Activated CD4-positive, alpha-beta T cell treated with anti-CD3 and anti-CD28 coated beads, Interleukin-2, Interleukin-6, amounts not matched to agents 100 ng/mL and 50 ng/mL, durations not matched to agents 16 hours and 8 hours (primary cell): ENCODE measurements at regions not wholly inside any gene's neighbourhood (a gene's known extent, or its start where the extent isn't known, plus 50 kb on each side); places are given as distances from the start of the nearest gene placed in this dataset.

Experiments
- DNase-seq: peaks from one replicate; pipeline ENCODE4 v3.0.0-alpha.2; 2020

DNA sequence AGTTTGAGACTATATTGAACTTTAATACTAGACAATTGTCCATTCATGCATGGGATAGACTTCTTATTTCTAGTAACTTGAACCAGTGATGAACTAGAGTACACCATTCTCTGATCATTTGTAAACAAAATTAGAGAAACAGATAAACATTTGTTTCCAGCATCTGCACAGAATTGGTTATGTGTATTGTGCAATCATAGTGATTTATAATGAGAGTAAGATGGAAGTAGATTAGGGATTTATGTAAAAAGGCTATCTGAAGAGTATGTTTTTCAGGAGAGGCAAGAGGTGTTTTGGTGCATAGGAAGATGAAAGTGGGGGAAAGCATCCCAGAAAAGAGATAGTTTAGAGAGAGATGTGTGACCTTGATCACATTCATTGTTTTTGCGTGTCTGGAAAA, 695.0 kb downstream of the SQOR start:
- DNase-seq: no peak

DNA sequence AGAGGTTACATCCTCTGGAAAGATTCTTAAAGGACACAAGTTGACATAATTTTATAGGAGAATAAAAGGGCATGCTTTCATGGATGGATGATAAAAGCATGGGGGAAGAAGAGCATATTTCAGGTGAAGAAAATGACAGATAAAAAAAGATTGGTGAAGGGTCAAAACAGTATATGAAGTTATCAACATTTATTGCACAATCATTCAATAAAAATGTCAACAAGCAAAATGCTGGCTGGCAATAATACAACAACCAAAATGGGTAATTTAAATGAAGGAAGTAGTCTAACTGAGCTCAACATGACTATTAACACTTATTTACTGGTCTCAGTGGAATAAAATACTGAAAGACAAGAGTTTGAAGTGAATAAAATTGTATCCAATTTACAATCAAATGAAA, 696.7 kb downstream of the SQOR start:
- DNase-seq: no peak

DNA sequence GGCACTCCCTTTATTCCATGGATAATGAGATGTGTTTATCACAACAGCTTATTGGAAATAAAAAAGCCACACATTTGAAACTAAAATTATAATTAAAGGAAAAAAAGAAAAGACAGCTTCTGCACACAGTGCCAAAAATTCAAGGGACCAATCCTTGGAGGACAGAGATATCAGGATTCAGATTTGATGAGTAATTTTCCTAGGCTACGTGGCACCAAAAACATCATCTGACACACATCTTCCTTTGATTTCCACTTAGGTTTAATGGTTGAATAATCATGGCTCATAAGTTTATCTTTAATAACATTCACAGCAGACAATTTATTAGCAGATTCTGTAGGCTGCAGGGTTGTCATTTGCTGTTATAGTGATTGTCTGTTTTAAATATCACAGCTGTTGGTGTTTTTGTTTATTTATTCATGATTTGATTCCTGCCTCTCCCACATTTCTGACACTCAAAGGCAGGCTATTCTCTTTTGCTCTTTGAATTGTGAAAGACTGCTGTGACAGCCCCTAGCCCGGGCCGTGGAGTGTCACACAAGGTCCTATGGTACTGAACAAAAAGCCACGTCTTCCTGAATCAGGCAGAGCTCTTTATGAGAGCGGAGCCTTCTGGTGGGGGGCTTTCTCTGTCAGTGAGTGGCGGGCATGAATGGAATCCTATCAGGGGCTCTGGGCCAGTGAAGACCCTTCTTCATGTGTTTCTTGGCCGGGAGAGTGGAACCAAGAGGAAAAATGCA, 708.5 kb downstream of the SQOR start:
- no peak for DNase-seq

DNA sequence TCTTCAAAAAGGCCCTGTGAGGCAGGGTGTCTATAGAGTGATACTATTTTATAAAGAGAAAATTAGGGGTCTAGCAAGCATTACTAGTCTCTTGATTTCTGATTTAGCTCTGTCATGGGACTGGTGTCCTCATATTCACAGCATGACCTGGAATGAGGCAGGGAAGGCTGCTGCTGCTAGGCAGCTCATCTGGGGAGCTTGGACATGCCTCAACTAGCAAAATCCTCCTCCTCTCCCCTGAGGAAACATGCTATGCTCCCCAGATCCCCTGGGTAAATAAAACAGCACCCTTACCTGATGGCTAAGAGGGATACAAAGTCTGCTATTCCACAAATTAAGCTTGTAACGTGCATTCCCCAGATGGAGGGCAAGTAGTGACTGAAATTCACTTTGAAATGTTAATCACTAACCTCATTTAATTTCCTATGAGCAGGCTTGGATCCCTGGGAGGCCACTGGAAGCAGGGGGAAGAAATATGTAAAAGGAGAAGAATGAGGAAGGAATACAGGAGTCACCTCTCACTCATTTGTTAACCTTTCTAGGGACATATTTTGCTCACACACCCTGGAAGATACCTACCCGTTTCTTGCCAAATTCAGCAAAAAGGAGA, 709.4 kb downstream of the SQOR start:
- no peak for DNase-seq

DNA sequence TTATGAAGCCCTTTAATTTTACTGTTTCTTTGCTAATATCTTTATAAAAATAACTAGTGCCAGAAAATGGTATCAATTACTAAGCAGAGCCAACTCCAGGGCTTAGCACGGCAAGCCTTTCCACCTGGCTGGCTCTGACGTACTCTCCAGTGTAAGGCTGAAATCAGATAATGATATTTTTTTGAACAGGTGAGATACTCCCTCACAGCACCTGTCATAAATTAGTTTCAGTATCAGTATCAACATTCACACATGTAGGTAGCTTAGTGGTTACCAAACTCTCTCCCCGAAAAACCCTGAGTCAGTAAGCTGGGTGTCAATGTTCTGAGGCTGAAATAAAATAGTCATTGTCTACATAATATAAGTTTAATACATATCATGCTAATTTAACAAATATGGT, 710.1 kb downstream of the SQOR start:
- DNase-seq: no peak

DNA sequence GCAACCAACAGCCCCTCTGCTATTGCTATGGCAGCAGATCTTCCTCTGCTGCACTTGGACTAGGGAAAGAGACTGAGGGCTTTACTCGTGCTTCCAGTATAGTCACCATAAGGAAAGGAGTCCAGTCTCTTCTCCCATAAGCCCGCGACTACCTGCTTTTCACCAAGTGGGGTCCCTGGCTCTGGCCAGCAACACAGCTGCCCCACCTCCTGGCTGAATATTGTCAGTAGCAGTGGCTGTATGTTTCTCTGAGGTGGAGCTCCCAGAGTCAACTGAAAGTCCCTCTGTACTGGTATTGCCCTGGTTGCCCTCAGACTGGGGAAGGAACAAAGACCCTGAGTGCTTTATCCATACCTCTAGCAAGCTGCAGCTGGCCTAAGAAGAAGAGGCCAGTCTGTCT, 719.6 kb downstream of the SQOR start:
- no peak for DNase-seq

DNA sequence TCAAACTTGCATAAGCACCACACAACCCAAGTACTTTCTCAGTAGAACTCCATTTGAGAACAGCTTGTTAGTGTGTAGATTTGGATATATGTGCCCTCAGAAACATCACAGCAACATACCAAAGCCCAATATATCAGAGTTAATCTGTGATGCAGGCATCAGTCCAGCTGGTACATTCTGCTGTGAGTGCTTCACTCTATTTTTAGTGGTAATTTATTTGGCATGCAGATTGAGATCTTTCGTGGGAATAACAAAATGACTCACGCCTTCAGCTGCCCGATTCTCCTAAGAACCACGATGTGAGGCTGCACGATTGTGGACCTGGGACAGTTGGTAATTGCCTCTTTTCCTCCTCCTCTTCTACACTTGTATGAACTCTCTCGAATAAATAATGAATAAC, 730.7 kb downstream of the SQOR start:
- DNase-seq: no peak

DNA sequence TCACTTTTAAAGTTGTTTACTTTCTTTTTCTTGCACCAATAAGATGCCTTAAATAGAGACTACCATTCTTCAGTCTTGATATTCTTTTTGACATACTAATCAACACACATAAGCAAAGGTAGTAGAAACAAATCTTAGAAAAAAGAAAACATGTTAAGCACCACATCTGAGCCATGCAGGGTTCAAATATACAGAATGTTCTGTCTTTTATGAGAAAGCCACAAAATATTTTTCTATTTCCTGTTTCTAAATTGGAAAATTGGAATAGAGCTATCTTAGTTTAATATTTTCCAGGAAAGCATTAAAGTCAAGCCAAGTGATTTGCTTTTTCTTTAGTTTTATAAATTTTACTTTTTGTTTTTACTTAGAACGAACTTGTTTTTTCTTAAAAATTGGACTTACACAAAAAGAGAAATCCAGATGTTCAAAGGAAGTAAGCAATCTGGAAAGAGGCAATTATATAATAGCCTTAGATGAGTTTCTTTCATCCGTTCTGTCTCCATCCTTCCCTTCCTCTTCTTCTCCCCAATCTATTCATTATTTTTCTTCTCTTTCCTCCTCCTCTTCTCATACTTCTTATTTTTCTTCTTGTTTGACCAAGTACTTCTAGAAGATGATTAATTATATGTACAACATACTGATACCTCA, 731.7 kb downstream of the SQOR start:
- no peak for DNase-seq

DNA sequence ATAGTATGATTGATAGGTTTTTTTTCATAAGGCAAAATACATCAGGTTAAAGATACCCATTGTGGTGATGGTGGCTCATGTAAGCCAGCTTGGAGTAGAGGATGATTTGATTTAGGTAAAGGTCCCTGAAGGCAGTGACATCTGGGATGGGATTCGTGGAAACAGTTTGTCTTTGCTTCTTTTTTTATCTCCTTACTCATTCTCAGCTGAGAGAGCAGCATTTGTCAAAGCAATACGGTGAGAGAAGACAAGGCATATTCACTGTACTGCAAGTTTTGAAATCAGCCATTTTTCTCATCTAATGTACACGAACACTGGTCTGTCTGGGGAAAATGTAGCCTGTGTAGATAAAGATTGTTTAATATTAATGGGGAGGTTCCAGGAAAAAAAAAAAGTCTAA, 749.1 kb downstream of the SQOR start:
- DNase-seq: no peak

DNA sequence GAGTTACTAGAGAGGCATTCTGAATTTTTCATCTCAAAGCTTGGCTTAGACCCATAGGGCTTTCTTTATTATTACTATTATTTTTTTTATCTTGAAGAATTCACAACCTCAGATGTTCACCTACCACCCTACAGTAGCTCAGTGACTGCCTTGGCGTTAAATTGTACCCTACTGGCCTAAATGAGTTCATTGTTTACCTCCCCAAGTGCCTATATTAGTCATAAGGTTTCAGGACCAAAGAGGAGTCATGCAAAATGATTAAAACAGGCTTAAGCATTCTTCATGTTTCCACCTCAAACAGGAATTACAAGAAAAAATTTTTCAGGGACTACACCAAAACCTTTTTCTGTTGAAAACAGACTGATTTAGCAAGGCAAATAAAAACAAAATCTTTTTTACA, 751.5 kb downstream of the SQOR start:
- DNase-seq: no peak

DNA sequence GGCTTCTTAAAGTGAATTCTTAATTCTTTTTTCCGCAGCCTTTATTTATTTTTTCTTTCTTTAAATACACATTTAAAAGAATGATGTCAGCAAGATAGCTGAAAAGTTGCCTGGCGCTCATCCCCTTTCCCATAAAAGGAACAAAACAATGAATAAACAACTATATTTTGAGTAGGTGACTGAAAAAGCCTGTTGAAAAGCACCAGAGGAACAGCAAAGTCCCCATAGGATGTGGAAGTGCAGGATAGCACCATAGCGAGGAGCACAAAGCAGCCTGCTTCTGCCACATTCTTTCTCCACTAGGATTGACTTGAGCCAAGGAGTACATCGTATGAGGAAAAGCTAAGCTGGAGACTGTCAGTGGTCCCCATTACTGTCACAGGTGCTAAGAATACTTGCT, 754.9 kb downstream of the SQOR start:
- no peak for DNase-seq

DNA sequence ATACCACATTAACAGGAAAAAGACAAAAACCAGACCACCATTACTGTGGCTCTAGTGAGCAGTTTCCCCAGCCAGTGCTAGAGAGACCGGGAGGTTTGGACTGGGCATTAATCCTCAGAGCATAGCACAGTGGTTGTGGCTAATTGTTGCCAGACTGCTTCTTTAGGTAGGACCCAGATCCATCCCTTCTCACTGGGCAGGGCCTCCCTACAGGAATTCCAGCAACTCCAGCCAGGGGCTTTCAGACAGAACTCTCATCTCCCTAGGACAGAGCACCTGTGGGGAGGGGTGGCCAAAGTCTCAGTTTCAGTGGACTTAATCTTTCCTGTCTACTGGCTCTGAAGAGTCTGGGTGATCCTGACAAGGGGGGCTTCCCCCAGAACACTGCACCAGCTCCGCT, 759.6 kb downstream of the SQOR start:
- DNase-seq: no peak

DNA sequence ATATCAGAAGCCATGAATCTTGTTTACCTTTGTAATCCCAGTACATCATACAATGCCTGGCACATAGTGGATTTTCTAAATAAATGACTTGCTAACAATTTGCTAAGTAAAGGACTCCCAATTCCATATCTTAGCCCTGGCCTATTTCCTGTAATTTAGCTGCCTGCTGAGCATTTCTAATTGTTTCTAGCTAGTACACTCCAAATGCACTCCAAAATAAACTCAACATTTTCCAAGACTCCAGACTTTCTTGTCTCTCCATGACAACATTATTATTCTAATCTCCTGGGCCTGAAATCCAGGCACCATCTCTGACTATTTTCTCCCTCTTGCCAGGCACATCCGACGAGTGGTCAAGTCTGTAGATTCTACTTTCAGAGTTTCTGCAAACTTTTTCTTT, 773.5 kb downstream of the SQOR start:
- no peak for DNase-seq

DNA sequence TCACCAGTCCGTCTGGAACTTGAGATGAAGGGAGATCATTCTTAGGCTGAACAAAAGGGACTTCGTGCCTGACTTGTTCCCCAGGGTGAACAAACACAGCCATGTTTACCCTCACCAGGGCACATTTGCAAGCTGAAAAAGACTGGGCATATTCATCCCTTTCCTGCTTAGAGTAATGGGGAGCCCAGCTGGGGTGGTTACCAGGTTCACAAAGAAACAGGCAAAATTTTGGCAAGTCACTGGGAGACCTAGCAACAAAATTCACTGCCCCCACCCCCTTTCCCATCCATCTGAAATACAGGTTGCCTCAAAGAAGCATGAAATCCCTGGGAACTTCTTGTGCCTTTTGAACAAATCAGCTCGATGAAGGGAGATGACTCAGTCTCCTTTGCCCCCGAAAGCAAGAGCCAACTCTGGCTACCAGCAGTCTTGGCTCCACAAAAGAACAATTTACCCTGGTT, 775.0 kb downstream of the SQOR start:
- no peak for DNase-seq

DNA sequence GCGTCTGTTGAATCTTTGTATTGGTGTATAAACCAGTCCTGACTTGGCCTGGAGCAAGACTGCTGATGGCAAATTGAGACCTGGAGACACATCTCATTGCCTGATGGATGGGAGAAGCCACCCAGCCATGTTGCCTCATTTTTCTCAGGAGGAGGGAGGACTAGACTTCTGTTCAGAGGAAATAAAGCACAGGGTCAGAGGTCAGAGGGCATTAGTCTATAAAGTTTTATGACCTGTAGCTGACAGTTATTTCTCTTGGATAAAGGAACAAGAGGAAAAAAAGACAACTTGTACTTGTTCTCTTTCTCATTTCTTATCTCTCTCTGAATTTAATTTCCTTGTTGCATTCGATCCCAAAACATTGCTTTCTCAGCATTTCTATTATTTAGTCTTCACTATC, 775.9 kb downstream of the SQOR start:
- no peak for DNase-seq

DNA sequence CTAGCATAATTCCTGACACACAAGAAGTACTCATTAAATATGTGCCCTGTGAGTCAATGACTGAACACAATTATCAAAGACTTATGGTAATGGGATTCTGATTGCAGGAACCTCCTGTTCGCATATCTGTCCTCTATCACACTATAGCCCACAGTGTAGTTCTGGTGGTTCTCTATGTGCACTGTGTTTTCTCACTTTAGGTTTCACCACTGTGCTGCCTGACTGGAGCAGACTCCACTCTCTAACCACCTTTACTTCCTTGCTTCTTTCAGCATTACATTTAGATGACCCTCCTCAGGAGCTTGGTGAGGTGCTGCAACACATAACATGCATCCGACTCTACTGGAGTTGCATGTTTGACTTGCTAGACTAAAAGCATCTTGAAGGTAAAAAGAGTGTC, 777.1 kb downstream of the SQOR start:
- DNase-seq: no peak

DNA sequence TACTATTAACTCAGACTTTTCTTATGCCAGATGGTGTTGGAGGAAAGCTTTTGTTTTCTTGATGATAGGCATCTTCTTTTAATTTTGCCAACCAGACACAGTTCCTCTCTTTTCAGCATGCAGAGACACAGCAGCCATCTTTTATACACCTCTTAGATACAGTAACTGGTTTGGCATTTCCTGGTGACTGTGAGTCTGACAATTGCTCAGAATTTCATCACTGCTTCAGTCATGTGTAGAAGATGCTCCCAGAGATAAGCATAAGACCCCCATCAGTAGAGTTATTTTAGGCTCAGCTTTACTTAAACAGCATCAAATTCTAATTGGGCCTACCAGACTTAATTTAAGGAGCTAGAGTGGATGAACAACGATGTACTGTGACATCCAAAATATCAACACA, 779.0 kb downstream of the SQOR start:
- DNase-seq: no peak

DNA sequence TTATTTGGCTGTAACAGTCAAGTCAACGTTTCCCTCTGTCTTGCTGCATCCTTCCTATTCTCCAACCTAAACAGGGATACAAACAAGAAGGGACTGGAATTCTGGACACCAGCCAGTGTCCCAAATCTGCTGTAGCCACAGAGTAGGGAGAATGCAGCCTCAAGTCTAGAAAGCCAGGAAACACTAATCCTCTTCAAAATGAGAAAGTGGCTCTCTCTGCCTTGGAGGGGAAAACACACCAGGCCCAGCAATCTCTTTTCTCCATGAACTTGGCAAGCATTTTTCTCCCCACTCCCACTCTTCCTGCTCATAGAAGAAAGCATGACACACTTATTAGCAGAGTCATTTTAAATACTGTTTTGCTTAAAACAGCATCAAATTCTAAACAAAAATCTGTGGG, 781.7 kb downstream of the SQOR start:
- no peak for DNase-seq

DNA sequence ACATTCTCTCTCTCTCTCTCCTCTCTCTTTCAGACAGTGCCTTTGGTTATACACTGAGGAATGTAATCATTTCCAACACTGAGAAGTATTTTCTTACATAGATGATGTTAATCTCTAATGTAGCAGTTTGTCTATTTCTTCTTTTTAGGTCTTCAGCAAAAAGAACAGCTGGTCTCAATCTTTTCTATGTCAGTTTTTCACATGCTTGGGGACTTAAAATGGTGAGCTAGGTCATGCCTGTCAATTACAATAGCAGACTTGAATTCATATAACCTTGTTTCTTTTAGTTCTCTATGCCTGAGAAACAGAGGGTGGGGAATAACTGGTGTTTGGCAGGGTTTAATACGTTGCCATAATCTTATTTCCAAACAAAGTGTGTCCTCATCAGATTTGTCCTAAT, 786.2 kb downstream of the SQOR start:
- DNase-seq: no peak

DNA sequence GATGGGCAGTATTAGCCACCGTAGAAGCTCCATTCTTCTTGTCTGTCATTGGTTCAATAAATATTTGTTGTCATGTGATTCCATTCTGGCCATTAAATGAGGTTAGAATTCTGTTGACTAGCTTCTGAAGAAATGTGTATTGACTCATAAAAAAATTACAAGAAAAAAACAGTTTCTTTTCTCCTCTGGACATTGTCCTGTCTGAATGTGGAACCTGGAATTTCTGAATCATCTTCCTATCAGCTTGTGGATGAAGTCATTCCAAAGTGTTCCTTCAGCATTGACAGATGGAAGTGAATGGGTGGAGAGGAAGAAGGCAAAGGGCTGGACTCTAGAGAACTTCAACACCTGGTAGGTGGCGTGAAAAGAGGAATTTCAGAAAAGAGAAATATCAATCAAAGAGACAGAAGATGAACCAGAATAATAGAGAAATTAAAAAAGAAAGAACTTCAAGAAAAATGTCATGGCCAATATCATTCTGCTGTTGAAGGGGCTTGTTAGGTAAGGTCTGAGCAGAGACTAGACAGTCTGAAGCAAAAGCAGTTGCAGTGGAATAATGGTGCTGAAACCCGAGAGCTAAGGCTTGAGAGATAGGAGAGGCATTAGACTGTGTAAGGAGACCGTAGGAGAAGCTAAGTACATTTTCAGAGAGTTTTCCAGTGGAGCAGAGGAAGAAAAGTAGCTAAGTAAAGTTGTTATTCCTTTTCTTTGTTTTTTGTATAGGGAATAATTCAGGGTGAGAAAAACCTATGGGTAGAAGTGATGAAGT, 806.6 kb downstream of the SQOR start:
- DNase-seq: no peak

DNA sequence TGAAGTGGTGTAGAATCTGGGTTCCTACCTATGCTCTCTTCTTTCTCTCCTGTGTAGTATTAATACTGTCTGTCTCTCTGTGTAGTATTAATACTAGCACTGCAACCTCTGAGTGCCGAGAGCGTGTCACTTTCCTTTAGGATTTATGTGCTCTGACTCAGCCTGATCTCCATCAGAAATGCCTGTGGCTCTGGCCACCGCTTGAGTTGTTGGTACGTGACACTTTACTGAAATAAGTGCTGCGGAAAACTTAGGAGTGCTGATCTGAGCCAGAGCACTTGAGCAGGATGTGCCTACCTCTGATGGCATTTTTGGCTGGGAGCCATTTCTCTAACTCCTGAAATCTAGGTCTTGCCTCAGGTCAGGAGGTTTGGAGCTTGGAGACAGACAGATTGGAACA, 807.4 kb downstream of the SQOR start:
- no peak for DNase-seq

DNA sequence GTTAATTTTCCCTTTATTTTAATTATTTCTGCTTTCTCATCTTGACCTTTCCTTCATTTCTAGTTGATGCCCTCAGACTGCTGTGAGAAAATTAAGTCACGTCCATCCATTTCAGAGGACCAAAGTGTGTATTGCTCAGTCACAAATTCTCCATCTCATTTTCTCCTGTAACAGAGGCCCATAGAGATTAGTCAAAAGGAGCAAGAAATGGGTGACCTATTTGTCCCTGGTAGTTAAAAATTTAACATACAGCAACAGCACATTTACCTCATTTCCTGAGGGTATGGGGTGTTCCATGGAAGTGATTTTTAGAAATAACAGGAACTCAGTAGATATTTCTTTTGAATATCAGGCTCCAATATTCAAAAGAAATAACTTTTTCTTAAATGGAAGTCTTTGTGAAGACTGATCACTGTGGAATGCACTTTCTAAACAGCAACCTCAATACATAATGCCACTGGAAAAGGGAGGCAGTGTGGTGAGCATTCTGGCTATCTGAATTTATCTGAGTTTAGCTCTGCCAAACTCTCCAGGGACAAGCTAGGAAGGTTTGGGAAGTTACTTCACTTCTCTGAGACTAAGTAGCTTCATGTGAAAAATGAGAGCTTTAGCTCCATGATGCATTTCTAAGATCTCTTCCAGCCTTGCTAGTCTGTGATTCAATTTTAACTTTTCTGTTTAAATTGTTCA, 808.2 kb downstream of the SQOR start:
- no peak for DNase-seq
